Muscle layer of duodenum (tissue), 2 donors: ENCODE measurements at regions not wholly inside any gene's neighbourhood (a gene's known extent, or its start where the extent isn't known, plus 50 kb on each side); places are given as distances from the start of the nearest gene placed in this dataset.

Source experiments
- H3K27ac ChIP-seq: one replicate; pipeline ENCODE4 v1.7.0; 2013; ENCODE audit warnings: mild to moderate bottlenecking, low read length
- H3K27me3 ChIP-seq: one replicate; pipeline ENCODE4 v1.7.0; 2013; ENCODE audit warnings: low read depth, mild to moderate bottlenecking, control low read depth, low read length
- H3K36me3 ChIP-seq, 2 donors: one replicate each; pipeline ENCODE4 v1.7.0; 2013; ENCODE audit warnings: low read length in 2 of 2, control low read depth in 1 of 2, mild to moderate bottlenecking in 1 of 2; ENCODE audit not compliant: insufficient read depth in 2 of 2, control insufficient read depth in 1 of 2
- H3K4me1 ChIP-seq, 2 donors: one replicate each; pipeline ENCODE4 v1.7.0; 2013; ENCODE audit warnings: low read length in 2 of 2, mild to moderate bottlenecking in 2 of 2, control low read depth in 1 of 2, moderate library complexity in 1 of 2; ENCODE audit not compliant: insufficient read depth in 2 of 2, control insufficient read depth in 1 of 2
- H3K4me3 ChIP-seq, 2 donors: one replicate each; pipeline ENCODE4 v1.7.0; 2013; ENCODE audit warnings: low read length in 2 of 2, low read depth in 1 of 2, mild to moderate bottlenecking in 1 of 2
- H3K9me3 ChIP-seq, 2 donors: one replicate each; pipeline ENCODE4 v1.7.0; 2013; ENCODE audit warnings: low read length in 2 of 2, control low read depth in 1 of 2, mild to moderate bottlenecking in 1 of 2; ENCODE audit not compliant: control insufficient read depth in 1 of 2
- donor health status: healthy.

GRCh38 chr3:41093476-41093875, 105.8 kb upstream of the CTNNB1 start:
- no peaks in the 10 kb centered on the region for H3K27me3 ChIP-seq
- no peaks in the 10 kb centered on the region for H3K9me3 ChIP-seq
- H3K4me3 ChIP-seq: no peak overlapping the region
- H3K36me3 ChIP-seq: no peaks in the 10 kb centered on the region
- peaks cover 0 to 4% of the 10 kb centered on the region in 2 donors for H3K4me1 ChIP-seq
- no peak overlapping the region for H3K27ac ChIP-seq

GRCh38 chr3:41094351-41094750, 105.0 kb upstream of the CTNNB1 start:
- Histone ChIP-seq H3K27me3 (no peaks in the 10 kb centered on the region), H3K9me3 (no peaks in the 10 kb centered on the region), H3K27ac (no peak overlapping the region), H3K36me3 (no peaks in the 10 kb centered on the region), H3K4me3 (no peak overlapping the region), H3K4me1 (no peaks in the 10 kb centered on the region)

GRCh38 chr3:41095702-41096101, 103.6 kb upstream of the CTNNB1 start:
- H3K36me3 ChIP-seq: no peaks in the 10 kb centered on the region
- H3K4me1 ChIP-seq: no peaks in the 10 kb centered on the region
- no peak overlapping the region for H3K27ac ChIP-seq
- no peaks in the 10 kb centered on the region for H3K9me3 ChIP-seq
- H3K4me3 ChIP-seq: no peak overlapping the region
- H3K27me3 ChIP-seq: no peaks in the 10 kb centered on the region

- H3K27ac ChIP-seq: no peak overlapping the region
- no peaks in the 10 kb centered on the region for H3K27me3 ChIP-seq
- H3K36me3 ChIP-seq: no peaks in the 10 kb centered on the region
- no peaks in the 10 kb centered on the region for H3K4me1 ChIP-seq
- no peaks in the 10 kb centered on the region for H3K9me3 ChIP-seq
- H3K4me3 ChIP-seq: no peak overlapping the region
These were observed 101.3 kb upstream of the CTNNB1 start for GRCh38 chr3:41097896-41098496.

- Histone ChIP-seq H3K27me3 (no peaks in the 10 kb centered on the region), H3K36me3 (no peaks in the 10 kb centered on the region), H3K4me1 (no peaks in the 10 kb centered on the region), H3K27ac (no peak overlapping the region), H3K9me3 (no peaks in the 10 kb centered on the region), H3K4me3 (no peak overlapping the region)
These were observed 98.1 kb upstream of the CTNNB1 start for GRCh38 chr3:41101231-41101630.

- no peaks in the 10 kb centered on the region for H3K9me3 ChIP-seq
These were observed 97.2 kb upstream of the CTNNB1 start for GRCh38 chr3:41102053-41102556.

GRCh38 chr3:41102750-41103149, 96.6 kb upstream of the CTNNB1 start:
- H3K27ac ChIP-seq: no peak overlapping the region

More at GRCh38 chr3:41102053-41102556, 97.2 kb upstream of the CTNNB1 start:
- H3K4me3 ChIP-seq: no peak overlapping the region
- no peaks in the 10 kb centered on the region for H3K27me3 ChIP-seq
- H3K36me3 ChIP-seq: no peaks in the 10 kb centered on the region
- H3K27ac ChIP-seq: no peak overlapping the region
- H3K4me1 ChIP-seq: no peaks in the 10 kb centered on the region

GRCh38 chr3:41103200-41103599, 96.1 kb upstream of the CTNNB1 start:
- H3K4me3 ChIP-seq: no peak overlapping the region
- H3K27me3 ChIP-seq: no peaks in the 10 kb centered on the region
- no peaks in the 10 kb centered on the region for H3K9me3 ChIP-seq
- no peak overlapping the region for H3K27ac ChIP-seq
- no peaks in the 10 kb centered on the region for H3K36me3 ChIP-seq
- no peaks in the 10 kb centered on the region for H3K4me1 ChIP-seq

More at GRCh38 chr3:41102750-41103149, 96.6 kb upstream of the CTNNB1 start:
- Histone ChIP-seq H3K4me1 (no peaks in the 10 kb centered on the region), H3K9me3 (no peaks in the 10 kb centered on the region), H3K27me3 (no peaks in the 10 kb centered on the region), H3K36me3 (no peaks in the 10 kb centered on the region), H3K4me3 (no peak overlapping the region)

GRCh38 chr3:41104147-41104546, 95.2 kb upstream of the CTNNB1 start:
- Histone ChIP-seq H3K27ac (no peak overlapping the region), H3K9me3 (no peaks in the 10 kb centered on the region), H3K36me3 (no peaks in the 10 kb centered on the region), H3K4me1 (no peaks in the 10 kb centered on the region), H3K27me3 (no peaks in the 10 kb centered on the region), H3K4me3 (no peak overlapping the region)

GRCh38 chr3:41106691-41107090, 92.6 kb upstream of the CTNNB1 start:
- Histone ChIP-seq H3K36me3 (no peaks in the 10 kb centered on the region), H3K27ac (no peak overlapping the region), H3K4me3 (no peak overlapping the region), H3K9me3 (no peaks in the 10 kb centered on the region), H3K27me3 (no peaks in the 10 kb centered on the region), H3K4me1 (no peaks in the 10 kb centered on the region)

- no peaks in the 10 kb centered on the region for H3K4me1 ChIP-seq
- H3K36me3 ChIP-seq: no peaks in the 10 kb centered on the region
- no peaks in the 10 kb centered on the region for H3K27me3 ChIP-seq
- no peaks in the 10 kb centered on the region for H3K9me3 ChIP-seq
- no peak overlapping the region for H3K4me3 ChIP-seq
- H3K27ac ChIP-seq: no peak overlapping the region
These were observed 88.3 kb upstream of the CTNNB1 start for GRCh38 chr3:41111011-41111410.

- Histone ChIP-seq H3K9me3 (no peaks in the 10 kb centered on the region), H3K27me3 (no peaks in the 10 kb centered on the region), H3K4me1 (peaks cover 0 to 6% of the 10 kb centered on the region in 2 donors), H3K36me3 (no peaks in the 10 kb centered on the region), H3K4me3 (no peak overlapping the region), H3K27ac (no peak overlapping the region)
These were observed 86.8 kb upstream of the CTNNB1 start for GRCh38 chr3:41112466-41112865.
